Gastrocnemius medialis (tissue), 4 donors: ENCODE measurements at regions not wholly inside any gene's neighbourhood (a gene's known extent, or its start where the extent isn't known, plus 50 kb on each side); places are given as distances from the start of the nearest gene placed in this dataset.
"Not testable (repeated sequence)": the region's sequence is repeated elsewhere in the genome, so short reads cannot be mapped to it uniquely, and the experiment has no call there.

Source experiments
- POLR2A ChIP-seq, 2 donors: fragments of 450-650 bp; IDR thresholded peaks; one replicate each; pipeline ENCODE4 v1.6.1; 2017; ENCODE audit warnings: antibody characterized with exemption in 2 of 2, mild to moderate bottlenecking in 2 of 2, moderate library complexity in 2 of 2
- TF ChIP-seq, protein P1 (sequence below), 5 experiments: fragments of 450-650 bp in 3 of 5; fragments of 200-600 bp in 2 of 5; sonication (generic) in 2 of 5; IDR thresholded peaks in 4 of 5; conservative IDR thresholded peaks in 1 of 5; 1 replicate in 4 of 5; 2 replicates in 1 of 5; pipeline ENCODE4 v1.5.1; 2016 to 2019; ENCODE audit warnings: antibody characterized with exemption in 5 of 5, mild to moderate bottlenecking in 3 of 5, moderate library complexity in 3 of 5

DNA sequence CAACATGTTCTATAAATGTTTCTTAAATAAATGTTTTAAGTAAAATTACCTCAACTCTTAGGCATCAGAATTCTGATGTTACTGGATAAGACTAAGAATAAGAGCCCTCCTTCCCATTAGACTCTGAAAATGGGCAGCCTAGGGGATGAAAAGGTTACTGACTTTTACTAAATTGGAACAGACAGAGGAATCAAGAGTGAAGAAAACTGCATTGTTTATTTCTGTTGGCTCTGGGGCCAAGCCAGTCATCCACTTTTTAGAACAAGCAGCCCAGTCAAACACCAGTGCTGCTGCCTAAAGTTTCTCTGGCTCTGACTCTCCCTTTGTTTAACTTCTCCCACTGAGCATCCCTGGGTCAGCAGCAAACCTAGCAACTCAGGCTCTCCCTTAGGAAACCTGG lies 731.0 kb downstream of the CDY1 start:
- TF ChIP-seq POLR2A (IDR thresholded peaks at IDR 0.05) = not testable (repeated sequence)
- TF ChIP-seq, protein P1, sequence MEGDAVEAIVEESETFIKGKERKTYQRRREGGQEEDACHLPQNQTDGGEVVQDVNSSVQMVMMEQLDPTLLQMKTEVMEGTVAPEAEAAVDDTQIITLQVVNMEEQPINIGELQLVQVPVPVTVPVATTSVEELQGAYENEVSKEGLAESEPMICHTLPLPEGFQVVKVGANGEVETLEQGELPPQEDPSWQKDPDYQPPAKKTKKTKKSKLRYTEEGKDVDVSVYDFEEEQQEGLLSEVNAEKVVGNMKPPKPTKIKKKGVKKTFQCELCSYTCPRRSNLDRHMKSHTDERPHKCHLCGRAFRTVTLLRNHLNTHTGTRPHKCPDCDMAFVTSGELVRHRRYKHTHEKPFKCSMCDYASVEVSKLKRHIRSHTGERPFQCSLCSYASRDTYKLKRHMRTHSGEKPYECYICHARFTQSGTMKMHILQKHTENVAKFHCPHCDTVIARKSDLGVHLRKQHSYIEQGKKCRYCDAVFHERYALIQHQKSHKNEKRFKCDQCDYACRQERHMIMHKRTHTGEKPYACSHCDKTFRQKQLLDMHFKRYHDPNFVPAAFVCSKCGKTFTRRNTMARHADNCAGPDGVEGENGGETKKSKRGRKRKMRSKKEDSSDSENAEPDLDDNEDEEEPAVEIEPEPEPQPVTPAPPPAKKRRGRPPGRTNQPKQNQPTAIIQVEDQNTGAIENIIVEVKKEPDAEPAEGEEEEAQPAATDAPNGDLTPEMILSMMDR (IDR thresholded peaks at IDR 0.05 in 4 of 5, conservative IDR thresholded peaks at IDR 0.05 in 1 of 5) = not testable (repeated sequence)
